Trophoblast cell (in vitro differentiated cells and primary cell): ENCODE measurements at regions not wholly inside any gene's neighbourhood (a gene's known extent, or its start where the extent isn't known, plus 50 kb on each side); places are given as distances from the start of the nearest gene placed in this dataset.

Experiments used
- DNase-seq, 2 donors: peaks; one replicate each; pipeline ENCODE4 v3.0.0-alpha.2; 2016
- H2AFZ ChIP-seq: 2 replicates; pipeline ENCODE4 v1.6.1; 2013; ENCODE audit warnings: low read length, moderate library complexity, mild to moderate bottlenecking; ENCODE audit not compliant: insufficient read depth, poor library complexity
- H2AK5ac ChIP-seq: 2 replicates; pipeline ENCODE4 v1.6.1; 2013; ENCODE audit warnings: mild to moderate bottlenecking, low read length
- H2BK120ac ChIP-seq: 2 replicates; pipeline ENCODE4 v1.6.1; 2013; ENCODE audit warnings: low read length, mild to moderate bottlenecking, moderate library complexity; ENCODE audit not compliant: insufficient read depth, poor library complexity
- H2BK12ac ChIP-seq: 2 replicates; pipeline ENCODE4 v1.6.1; 2013; ENCODE audit warnings: mild to moderate bottlenecking, low read length, moderate library complexity
- H2BK5ac ChIP-seq: 2 replicates; pipeline ENCODE4 v1.6.1; 2013; ENCODE audit warnings: low read length, low read depth, moderate library complexity, mild to moderate bottlenecking; ENCODE audit not compliant: poor library complexity
- H3K14ac ChIP-seq: 2 replicates; pipeline ENCODE4 v1.6.1; 2013; ENCODE audit warnings: mild to moderate bottlenecking, low read length
- H3K18ac ChIP-seq: 2 replicates; pipeline ENCODE4 v1.6.1; 2013; ENCODE audit warnings: mild to moderate bottlenecking, low read length
- H3K23ac ChIP-seq: 2 replicates; pipeline ENCODE4 v1.6.1; 2013; ENCODE audit warnings: low read length
- H3K27ac ChIP-seq: 2 replicates; pipeline ENCODE4 v1.5.1; 2013; ENCODE audit warnings: low read depth, mild to moderate bottlenecking, inconsistent platforms, low read length, moderate library complexity
- H3K27me3 ChIP-seq: 2 replicates; pipeline ENCODE4 v1.6.1; 2013; ENCODE audit warnings: inconsistent platforms, mild to moderate bottlenecking, low read length, moderate library complexity; ENCODE audit not compliant: insufficient read depth
- H3K36me3 ChIP-seq, 2 experiments: 1 replicate in 1 of 2; 2 replicates in 1 of 2; pipeline ENCODE4 v1.6.1; 2013; ENCODE audit warnings: low read length in 2 of 2, mild to moderate bottlenecking in 2 of 2, moderate library complexity in 1 of 2; ENCODE audit not compliant: insufficient read depth in 2 of 2, control insufficient read depth in 1 of 2
- H3K4ac ChIP-seq: 2 replicates; pipeline ENCODE4 v1.6.1; 2013; ENCODE audit warnings: low read depth, mild to moderate bottlenecking, low read length, moderate library complexity
- H3K4me1 ChIP-seq, 2 experiments: 1 replicate in 1 of 2; 2 replicates in 1 of 2; pipeline ENCODE4 v1.6.1; 2013; ENCODE audit warnings: low read length in 2 of 2, mild to moderate bottlenecking in 2 of 2, moderate library complexity in 1 of 2; ENCODE audit not compliant: insufficient read depth in 2 of 2, control insufficient read depth in 1 of 2
- H3K4me2 ChIP-seq: 2 replicates; pipeline ENCODE4 v1.6.1; 2013; ENCODE audit warnings: inconsistent platforms, mild to moderate bottlenecking, low read length, moderate library complexity
- H3K4me3 ChIP-seq: 2 replicates; pipeline ENCODE4 v1.5.1; 2013; ENCODE audit warnings: mild to moderate bottlenecking, low read depth, low read length, inconsistent platforms
- H3K79me1 ChIP-seq: one replicate; pipeline ENCODE4 v1.6.1; 2013; ENCODE audit warnings: low read length
- H3K79me2 ChIP-seq: 2 replicates; pipeline ENCODE4 v1.6.1; 2013; ENCODE audit warnings: low read length, mild to moderate bottlenecking; ENCODE audit not compliant: control insufficient read depth, insufficient read depth, poor library complexity
- H3K9ac ChIP-seq: 2 replicates; pipeline ENCODE4 v1.6.1; 2013; ENCODE audit warnings: mild to moderate bottlenecking, low read length
- H3K9me3 ChIP-seq: 2 replicates; pipeline ENCODE4 v1.6.1; 2013; ENCODE audit warnings: low read depth, mild to moderate bottlenecking, control low read depth, inconsistent platforms, low read length; ENCODE audit not compliant: insufficient read depth
- H4K12ac ChIP-seq: 2 replicates; pipeline ENCODE4 v1.6.1; 2013; ENCODE audit warnings: low read depth, mild to moderate bottlenecking, low read length, moderate library complexity
- H4K8ac ChIP-seq: 2 replicates; pipeline ENCODE4 v1.6.1; 2013; ENCODE audit warnings: low read depth, mild to moderate bottlenecking, low read length, moderate library complexity
- H4K91ac ChIP-seq: one replicate; pipeline ENCODE4 v1.6.1; 2013; ENCODE audit warnings: low read depth, mild to moderate bottlenecking, low read length, moderate library complexity
- WGBS: extraction: QIAGEN DNeasy Blood & Tissue Kit; methylation state at CpG from one replicate; pipeline ENCODE4 v1.1.7; 2013; ENCODE audit warnings: missing lambda C conversion rate; ENCODE audit not compliant: insufficient read length, insufficient coverage; ENCODE audit errors: extremely low coverage; 5-methylcytosine and 5-hydroxymethylcytosine counted together

- Histone ChIP-seq H4K12ac (no peak overlapping the region), H3K79me2 (no peaks in the 10 kb centered on the region), H3K9me3 (no peaks in the 10 kb centered on the region), H3K79me1 (no peaks in the 10 kb centered on the region), H2BK12ac (no peak overlapping the region), H3K4me1 (no peaks in the 10 kb centered on the region), H2BK120ac (no peak overlapping the region), H3K9ac (no peak overlapping the region), H2AFZ (no peak overlapping the region), H2AK5ac (no peak overlapping the region), H3K18ac (no peak overlapping the region), H3K23ac (no peak overlapping the region), H3K4me3 (no peak overlapping the region), H3K14ac (no peak overlapping the region), H3K4ac (no peak overlapping the region), H4K8ac (no peak overlapping the region), H3K4me2 (no peak overlapping the region), H3K36me3 (no peaks in the 10 kb centered on the region), H3K27ac (no peak overlapping the region), H4K91ac (no peak overlapping the region), H3K27me3 (no peaks in the 10 kb centered on the region), H2BK5ac (no peak overlapping the region)
- no CpG with 5 or more reads among the region's 3 CpGs for WGBS
- DNase-seq: no peak
Measured at GRCh38 chr2:59939236-59939635, 614.2 kb downstream of the BCL11A start.

- no peak overlapping the region for H4K12ac ChIP-seq
- H3K9me3 ChIP-seq: no peaks in the 10 kb centered on the region
- no peak overlapping the region for H2BK12ac ChIP-seq
- DNase-seq: no peak
- no peak overlapping the region for H3K4me3 ChIP-seq
- H3K79me1 ChIP-seq: no peaks in the 10 kb centered on the region
- no peak overlapping the region for H3K9ac ChIP-seq
- no peak overlapping the region for H3K27ac ChIP-seq
- no peak overlapping the region for H3K4ac ChIP-seq
- H3K4me1 ChIP-seq: no peaks in the 10 kb centered on the region
- H3K18ac ChIP-seq: no peak overlapping the region
- no peaks in the 10 kb centered on the region for H3K79me2 ChIP-seq
- H4K91ac ChIP-seq: no peak overlapping the region
- H2AK5ac ChIP-seq: no peak overlapping the region
- H4K8ac ChIP-seq: no peak overlapping the region
- H3K36me3 ChIP-seq: no peaks in the 10 kb centered on the region
- H3K4me2 ChIP-seq: no peak overlapping the region
- no peak overlapping the region for H2BK120ac ChIP-seq
- H3K14ac ChIP-seq: no peak overlapping the region
- no peak overlapping the region for H2AFZ ChIP-seq
- H3K23ac ChIP-seq: no peak overlapping the region
- WGBS: no CpG with 5 or more reads among the region's 2 CpGs
- no peaks in the 10 kb centered on the region for H3K27me3 ChIP-seq
- H2BK5ac ChIP-seq: no peak overlapping the region
Measured at GRCh38 chr2:59938181-59938580, 615.3 kb downstream of the BCL11A start.

GRCh38 chr2:59936048-59936447 lies 617.4 kb downstream of the BCL11A start:
- Histone ChIP-seq H4K8ac (no peak overlapping the region), H3K18ac (no peak overlapping the region), H3K4me1 (no peaks in the 10 kb centered on the region), H3K36me3 (no peaks in the 10 kb centered on the region), H2BK5ac (no peak overlapping the region), H3K4me3 (no peak overlapping the region), H3K4ac (no peak overlapping the region), H3K9ac (no peak overlapping the region), H2BK12ac (no peak overlapping the region), H3K27ac (no peak overlapping the region), H2AK5ac (no peak overlapping the region), H2BK120ac (no peak overlapping the region), H3K23ac (no peak overlapping the region), H3K14ac (no peak overlapping the region), H3K9me3 (no peaks in the 10 kb centered on the region), H3K4me2 (no peak overlapping the region), H4K12ac (no peak overlapping the region), H3K79me2 (no peaks in the 10 kb centered on the region), H3K79me1 (no peaks in the 10 kb centered on the region), H3K27me3 (no peaks in the 10 kb centered on the region), H2AFZ (no peak overlapping the region), H4K91ac (no peak overlapping the region)
- no peak for DNase-seq
- no CpG with 5 or more reads among the region's 3 CpGs for WGBS

- Histone ChIP-seq H2AK5ac (no peak overlapping the region), H4K12ac (no peak overlapping the region), H3K36me3 (no peaks in the 10 kb centered on the region), H3K23ac (no peak overlapping the region), H3K79me2 (no peaks in the 10 kb centered on the region), H3K4me3 (no peak overlapping the region), H3K9me3 (no peaks in the 10 kb centered on the region), H3K9ac (no peak overlapping the region), H3K27ac (no peak overlapping the region), H3K79me1 (no peaks in the 10 kb centered on the region), H2BK120ac (no peak overlapping the region), H2AFZ (no peak overlapping the region), H4K91ac (no peak overlapping the region), H2BK5ac (no peak overlapping the region), H3K4me1 (no peaks in the 10 kb centered on the region), H3K14ac (no peak overlapping the region), H3K18ac (no peak overlapping the region), H3K27me3 (no peaks in the 10 kb centered on the region), H3K4ac (no peak overlapping the region), H2BK12ac (no peak overlapping the region), H4K8ac (no peak overlapping the region), H3K4me2 (no peak overlapping the region)
- DNase-seq: no peak
- WGBS: no CpG with 5 or more reads among the region's 2 CpGs
Measured at GRCh38 chr2:59935005-59935404, 618.4 kb downstream of the BCL11A start.
